ENCODE measurements at regions not wholly inside any gene's neighbourhood (a gene's known extent, or its start where the extent isn't known, plus 50 kb on each side); places are given as distances from the start of the nearest gene placed in this dataset.

DNA sequence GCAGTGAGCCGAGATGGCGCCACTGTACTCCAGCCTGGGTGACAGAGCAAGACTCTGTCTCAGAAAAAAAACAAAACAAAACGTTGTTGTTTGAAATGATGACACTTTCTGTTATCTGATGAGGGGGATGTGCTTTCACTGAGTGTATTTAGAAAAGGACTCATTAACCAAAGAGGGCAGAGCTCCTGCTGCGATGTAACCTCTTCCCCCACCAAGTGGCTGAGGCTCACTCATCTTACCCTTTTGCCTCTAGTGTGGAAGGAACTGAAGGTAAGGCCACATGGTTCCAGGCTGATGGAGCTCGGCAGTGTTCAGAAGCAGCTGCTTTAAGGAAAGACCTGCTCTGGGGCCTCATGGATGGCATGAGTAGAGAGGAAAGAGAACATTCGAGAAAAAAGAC, 105.7 kb upstream of the RUNX1 start:
- TF ChIP-seq, protein P1, sequence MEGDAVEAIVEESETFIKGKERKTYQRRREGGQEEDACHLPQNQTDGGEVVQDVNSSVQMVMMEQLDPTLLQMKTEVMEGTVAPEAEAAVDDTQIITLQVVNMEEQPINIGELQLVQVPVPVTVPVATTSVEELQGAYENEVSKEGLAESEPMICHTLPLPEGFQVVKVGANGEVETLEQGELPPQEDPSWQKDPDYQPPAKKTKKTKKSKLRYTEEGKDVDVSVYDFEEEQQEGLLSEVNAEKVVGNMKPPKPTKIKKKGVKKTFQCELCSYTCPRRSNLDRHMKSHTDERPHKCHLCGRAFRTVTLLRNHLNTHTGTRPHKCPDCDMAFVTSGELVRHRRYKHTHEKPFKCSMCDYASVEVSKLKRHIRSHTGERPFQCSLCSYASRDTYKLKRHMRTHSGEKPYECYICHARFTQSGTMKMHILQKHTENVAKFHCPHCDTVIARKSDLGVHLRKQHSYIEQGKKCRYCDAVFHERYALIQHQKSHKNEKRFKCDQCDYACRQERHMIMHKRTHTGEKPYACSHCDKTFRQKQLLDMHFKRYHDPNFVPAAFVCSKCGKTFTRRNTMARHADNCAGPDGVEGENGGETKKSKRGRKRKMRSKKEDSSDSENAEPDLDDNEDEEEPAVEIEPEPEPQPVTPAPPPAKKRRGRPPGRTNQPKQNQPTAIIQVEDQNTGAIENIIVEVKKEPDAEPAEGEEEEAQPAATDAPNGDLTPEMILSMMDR (IDR thresholded peaks at IDR 0.05) = no peak
- no peak for TF ChIP-seq POLR2A (IDR thresholded peaks at IDR 0.05)
